SK-N-MC (cell line): ENCODE measurements at regions not wholly inside any gene's neighbourhood (a gene's known extent, or its start where the extent isn't known, plus 50 kb on each side); places are given as distances from the start of the nearest gene placed in this dataset.
"Not testable (repeated sequence)": the region's sequence is repeated elsewhere in the genome, so short reads cannot be mapped to it uniquely, and the experiment has no call there.

Experiments
- EZH2 ChIP-seq: fragments of 200-600 bp; sonication (generic); IDR thresholded peaks from one replicate; pipeline ENCODE4 v1.6.1; 2017; ENCODE audit warnings: antibody characterized with exemption
- FOXP2 ChIP-seq: optimal IDR thresholded peaks from 2 replicates; pipeline ENCODE3; 2011; ENCODE audit warnings: mild to moderate bottlenecking, moderate library complexity; ENCODE audit not compliant: insufficient read depth; ENCODE audit errors: extremely low read length, control extremely low read depth
- POLR2AphosphoS5 ChIP-seq: IDR thresholded peaks from 2 replicates; pipeline ENCODE4 v1.6.1; 2012; ENCODE audit warnings: mild to moderate bottlenecking, low read depth, low read length, borderline replicate concordance

GRCh38 chr10:46098925-46099324 is 52.9 kb upstream of the MSMB start:
- not testable (repeated sequence) for TF ChIP-seq EZH2, POLR2AphosphoS5, FOXP2
